Breast epithelium (tissue), 3 donors: ENCODE measurements at regions not wholly inside any gene's neighbourhood (a gene's known extent, or its start where the extent isn't known, plus 50 kb on each side); places are given as distances from the start of the nearest gene placed in this dataset.

Source experiments
- CTCF ChIP-seq, 3 donors: fragments of 450-650 bp; IDR thresholded peaks; one replicate each; pipeline ENCODE4 v1.5.1; 2016 to 2017; ENCODE audit warnings: antibody characterized with exemption in 3 of 3, mild to moderate bottlenecking in 3 of 3, moderate library complexity in 3 of 3
- POLR2A ChIP-seq: fragments of 450-650 bp; IDR thresholded peaks from one replicate; pipeline ENCODE4 v1.6.1; 2016; ENCODE audit warnings: antibody characterized with exemption, mild to moderate bottlenecking, moderate library complexity
- POLR2AphosphoS5 ChIP-seq, 3 donors: sonication (generic); formaldehyde crosslinking; IDR thresholded peaks; one replicate each; pipeline ENCODE4 v1.6.1; 2017; ENCODE audit warnings: antibody characterized with exemption in 3 of 3

GRCh38 chr14:48580692-48581091, 905.3 kb upstream of the MDGA2 start:
- TF ChIP-seq CTCF (IDR thresholded peaks at IDR 0.05) (no peak), POLR2AphosphoS5 (IDR thresholded peaks at IDR 0.05) (no peak), POLR2A (no peak)
